CD4-positive, alpha-beta T cell (primary cell): ENCODE measurements at regions not wholly inside any gene's neighbourhood (a gene's known extent, or its start where the extent isn't known, plus 50 kb on each side); places are given as distances from the start of the nearest gene placed in this dataset.

Source experiments
- ATAC-seq: fragments of 200-7000 bp; cut with Tn5 transposase; one replicate; pipeline ENCODE4 v1.10.0; 2022; ENCODE audit warnings: mild to moderate bottlenecking; ENCODE audit not compliant: poor library complexity
- CTCF ChIA-PET: fragments of 350-600 bp; sonication (Branson Sonifier 250); formaldehyde crosslinking; loops from one replicate; lab custom pipeline; 2021; ENCODE audit warnings: antibody characterized with exemption, inconsistent platforms; lab: Charles Lee
- POLR2A ChIA-PET: fragments of 350-600 bp; sonication (Branson Sonifier 250); formaldehyde crosslinking; loops from one replicate; lab custom pipeline; 2021; ENCODE audit warnings: antibody characterized with exemption, inconsistent platforms; lab: Charles Lee
- DNase-seq, 14 experiments: peaks; one replicate each; pipeline ENCODE4 v3.0.0-alpha.2; 2013 to 2020; ENCODE audit warnings: mixed read lengths in 2 of 14
- H3K27ac ChIP-seq, 2 donors: one replicate each; pipeline versions ENCODE4 v1.5.1 to v1.7.0; 2013; ENCODE audit warnings: low read length in 2 of 2, low read depth in 1 of 2, mild to moderate bottlenecking in 1 of 2
- H3K27me3 ChIP-seq, 2 experiments: 1 replicate in 1 of 2; 2 replicates in 1 of 2; pipeline versions ENCODE4 v1.6.1 to v1.7.0; 2013; ENCODE audit warnings: low read length in 2 of 2, control low read depth in 1 of 2, mild to moderate bottlenecking in 1 of 2, moderate library complexity in 1 of 2; ENCODE audit not compliant: insufficient read depth in 2 of 2, control insufficient read depth in 1 of 2
- H3K36me3 ChIP-seq: one replicate; pipeline ENCODE4 v1.6.1; 2013; ENCODE audit warnings: low read length, control low read depth; ENCODE audit not compliant: insufficient read depth
- H3K4me1 ChIP-seq: one replicate; pipeline ENCODE4 v1.6.1; 2013; ENCODE audit warnings: low read length, control low read depth; ENCODE audit not compliant: insufficient read depth
- H3K4me3 ChIP-seq: one replicate; pipeline ENCODE4 v1.5.1; 2013; ENCODE audit warnings: mild to moderate bottlenecking, low read length, moderate library complexity
- H3K9me3 ChIP-seq, 2 experiments: 1 replicate in 1 of 2; 2 replicates in 1 of 2; pipeline versions ENCODE4 v1.6.1 to v1.7.0; 2013; ENCODE audit warnings: low read length in 2 of 2, mild to moderate bottlenecking in 2 of 2, control low read depth in 1 of 2, moderate library complexity in 1 of 2; ENCODE audit not compliant: control insufficient read depth in 1 of 2, insufficient read depth in 1 of 2
- H3K27ac Mint-ChIP-seq: one replicate; pipeline ENCODE4 v1.8.0; 2020; ENCODE audit warnings: mixed read lengths
- H3K27me3 Mint-ChIP-seq: one replicate; pipeline ENCODE4 v1.8.0; 2021; ENCODE audit warnings: mixed read lengths
- H3K36me3 Mint-ChIP-seq: one replicate; pipeline ENCODE4 v1.8.0; 2021; ENCODE audit warnings: low read depth, mixed read lengths
- H3K4me1 Mint-ChIP-seq: one replicate; pipeline ENCODE4 v1.8.0; 2021; ENCODE audit warnings: low read depth, mixed read lengths
- H3K4me3 Mint-ChIP-seq: one replicate; pipeline ENCODE4 v1.8.0; 2020; ENCODE audit warnings: mild to moderate bottlenecking, mixed read lengths
- H3K9me3 Mint-ChIP-seq: one replicate; pipeline ENCODE4 v1.8.0; 2020; ENCODE audit warnings: mixed read lengths
- intact Hi-C, 2 experiments: fragments of 100-400 bp; cut with DNase I in 1 of 2; cut with micrococcal nuclease in 1 of 2; formaldehyde crosslinking; loops; one replicate each; pipeline versions ENCODE4 v1.15.1 to v1.9.0; 2023 to 2025; cut with DNase I, micrococcal nuclease
- TF ChIP-seq, protein P1 (sequence below): fragments of 200-600 bp; IDR thresholded peaks from one replicate; pipeline ENCODE4 v1.8.0; 2022; ENCODE audit warnings: antibody characterized with exemption, mild to moderate bottlenecking

DNA sequence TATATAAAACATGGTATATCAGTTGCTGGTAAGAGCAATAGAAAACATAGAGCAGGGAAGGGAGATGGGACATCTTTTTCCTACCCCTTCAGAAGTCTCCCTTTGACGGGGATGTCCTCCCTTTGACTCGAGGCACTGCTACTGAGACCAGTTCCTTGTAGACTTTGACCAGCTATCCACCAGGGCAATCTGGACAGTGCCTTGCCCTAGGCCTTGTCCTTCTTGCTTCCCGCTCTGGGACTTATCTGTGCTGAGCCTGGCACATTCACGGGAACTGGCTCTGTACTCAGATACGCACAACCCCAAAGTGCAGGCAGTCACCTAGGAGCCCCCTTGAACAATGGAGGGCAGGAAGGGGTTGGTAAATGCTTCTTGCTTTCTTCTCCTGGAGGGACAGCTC lies 116.6 kb upstream of the ANKH start:
- no peaks in the 10 kb centered on the region for H3K27me3 ChIP-seq
- no peaks in the 10 kb centered on the region for H3K27me3 Mint-ChIP-seq
- intact Hi-C loops = loop anchor here in 1 of 2 experiments (5.0 kb wide), 1 partner anchor 106 kb away; no protein-coding TSS in a partner anchor
- ChIA-PET CTCF (interaction anchor here (0.5 to 1.6 kb wide), 2 partner anchors 20 to 31 kb away, joined by 3 to 4 read pairs; no protein-coding TSS in a partner anchor), POLR2A (interaction anchor here (0.6 kb wide), 1 partner anchor 285 kb away, joined by 5 read pairs; no protein-coding TSS in a partner anchor)
- H3K4me1 Mint-ChIP-seq = peaks cover 31% of the 10 kb centered on the region
- peaks cover 19% of the 10 kb centered on the region for H3K4me1 ChIP-seq
- no peak for ATAC-seq
- DNase-seq = no peak
- H3K4me3 ChIP-seq = no peak overlapping the region
- H3K9me3 Mint-ChIP-seq = no peaks in the 10 kb centered on the region
- H3K9me3 ChIP-seq = no peaks in the 10 kb centered on the region
- H3K27ac Mint-ChIP-seq = no peak overlapping the region
- TF ChIP-seq, protein P1, sequence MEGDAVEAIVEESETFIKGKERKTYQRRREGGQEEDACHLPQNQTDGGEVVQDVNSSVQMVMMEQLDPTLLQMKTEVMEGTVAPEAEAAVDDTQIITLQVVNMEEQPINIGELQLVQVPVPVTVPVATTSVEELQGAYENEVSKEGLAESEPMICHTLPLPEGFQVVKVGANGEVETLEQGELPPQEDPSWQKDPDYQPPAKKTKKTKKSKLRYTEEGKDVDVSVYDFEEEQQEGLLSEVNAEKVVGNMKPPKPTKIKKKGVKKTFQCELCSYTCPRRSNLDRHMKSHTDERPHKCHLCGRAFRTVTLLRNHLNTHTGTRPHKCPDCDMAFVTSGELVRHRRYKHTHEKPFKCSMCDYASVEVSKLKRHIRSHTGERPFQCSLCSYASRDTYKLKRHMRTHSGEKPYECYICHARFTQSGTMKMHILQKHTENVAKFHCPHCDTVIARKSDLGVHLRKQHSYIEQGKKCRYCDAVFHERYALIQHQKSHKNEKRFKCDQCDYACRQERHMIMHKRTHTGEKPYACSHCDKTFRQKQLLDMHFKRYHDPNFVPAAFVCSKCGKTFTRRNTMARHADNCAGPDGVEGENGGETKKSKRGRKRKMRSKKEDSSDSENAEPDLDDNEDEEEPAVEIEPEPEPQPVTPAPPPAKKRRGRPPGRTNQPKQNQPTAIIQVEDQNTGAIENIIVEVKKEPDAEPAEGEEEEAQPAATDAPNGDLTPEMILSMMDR = no peak
- H3K27ac ChIP-seq = no peak overlapping the region
- no peak overlapping the region for H3K4me3 Mint-ChIP-seq
- no peaks in the 10 kb centered on the region for H3K36me3 ChIP-seq
- H3K36me3 Mint-ChIP-seq = peaks cover 6% of the 10 kb centered on the region

DNA sequence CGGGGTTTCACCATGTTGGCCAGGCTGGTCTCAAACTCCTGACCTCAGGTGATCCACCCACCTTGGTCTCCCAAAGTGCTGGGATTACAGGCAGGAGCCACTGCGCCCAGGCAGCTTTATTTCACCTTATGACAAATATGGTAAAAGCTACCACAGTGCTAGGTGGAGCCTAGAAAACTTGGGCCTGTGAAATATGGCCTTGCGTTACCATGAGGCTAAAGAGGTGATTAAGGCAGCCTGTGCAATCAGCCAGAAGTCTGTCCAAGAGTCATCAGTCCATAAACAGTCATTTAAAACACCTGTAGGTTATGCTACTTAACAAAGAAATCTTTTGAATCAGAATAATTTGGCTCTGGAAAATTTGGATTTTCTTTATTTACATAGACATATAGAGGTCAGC lies 114.8 kb upstream of the ANKH start:
- H3K27ac Mint-ChIP-seq = no peak overlapping the region
- peaks cover 27% of the 10 kb centered on the region for H3K4me1 Mint-ChIP-seq
- no peaks in the 10 kb centered on the region for H3K27me3 Mint-ChIP-seq
- ChIA-PET CTCF (interaction anchor here (1.6 to 2.2 kb wide), 2 partner anchors 17 to 29 kb away, joined by 4 to 5 read pairs; no protein-coding TSS in a partner anchor), POLR2A (no interaction called here)
- Histone ChIP-seq H3K4me3 (no peak overlapping the region), H3K4me1 (peaks cover 15% of the 10 kb centered on the region), H3K36me3 (no peaks in the 10 kb centered on the region), H3K9me3 (no peaks in the 10 kb centered on the region), H3K27ac (no peak overlapping the region), H3K27me3 (no peaks in the 10 kb centered on the region)
- H3K9me3 Mint-ChIP-seq = no peaks in the 10 kb centered on the region
- ATAC-seq = no peak
- H3K36me3 Mint-ChIP-seq = no peaks in the 10 kb centered on the region
- no peak for DNase-seq
- TF ChIP-seq, protein P1 = no peak
- intact Hi-C loops = loop anchor here in 1 of 2 experiments (5.0 kb wide), 1 partner anchor 104 kb away; no protein-coding TSS in a partner anchor
- no peak overlapping the region for H3K4me3 Mint-ChIP-seq

DNA sequence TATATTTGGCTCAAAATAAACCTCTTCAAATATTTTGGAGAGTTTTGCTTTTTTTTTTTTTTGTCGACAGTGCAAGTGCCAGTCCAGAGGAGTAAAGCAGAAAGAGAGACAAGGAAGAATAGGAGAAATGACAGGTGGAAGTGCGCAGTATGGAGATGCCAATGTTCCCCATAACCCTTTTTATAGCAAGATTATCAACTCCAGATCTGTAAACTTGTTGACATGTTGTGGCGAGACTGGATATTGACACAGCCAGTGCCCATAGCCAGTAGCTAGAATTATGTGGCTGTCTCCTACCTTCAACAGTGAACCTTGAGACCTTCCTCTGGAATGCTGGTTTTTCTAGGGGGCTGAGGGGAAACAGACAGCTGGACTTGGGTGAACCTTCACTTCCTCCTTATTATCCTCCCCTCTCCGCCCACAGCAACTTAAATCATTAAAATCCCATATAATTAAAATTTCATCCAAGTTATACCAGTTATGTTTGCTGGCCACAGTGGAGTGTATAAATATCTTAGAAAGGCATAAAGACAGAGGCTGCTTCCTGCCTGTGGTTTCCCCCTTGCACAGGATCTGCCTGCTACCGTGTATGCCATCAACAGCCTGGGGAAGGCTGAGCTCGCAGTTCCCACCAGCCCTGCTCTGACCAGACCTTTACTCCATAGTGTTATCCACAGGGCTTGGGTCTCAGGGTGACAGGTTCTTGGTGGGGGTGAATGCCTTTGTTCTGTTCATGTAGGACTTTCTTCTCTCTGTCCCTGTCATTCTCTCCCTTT lies 112.3 kb upstream of the ANKH start:
- no peaks in the 10 kb centered on the region for H3K9me3 Mint-ChIP-seq

More for the DNA sequence above, 112.3 kb upstream of the ANKH start:
- no peaks in the 10 kb centered on the region for H3K27me3 Mint-ChIP-seq
- no peak overlapping the region for H3K27ac ChIP-seq
- intact Hi-C loops = no loop called here
- H3K9me3 ChIP-seq = no peaks in the 10 kb centered on the region
- peaks cover 27% of the 10 kb centered on the region for H3K4me1 Mint-ChIP-seq
- TF ChIP-seq, protein P1 = no peak
- H3K4me3 Mint-ChIP-seq = peak overlapping the region; percentile 36
- H3K27ac Mint-ChIP-seq = no peak overlapping the region
- no peaks in the 10 kb centered on the region for H3K36me3 Mint-ChIP-seq
- H3K36me3 ChIP-seq = no peaks in the 10 kb centered on the region
- peaks cover 15% of the 10 kb centered on the region for H3K4me1 ChIP-seq
- CTCF ChIA-PET = interaction anchor here (1.1 kb wide), 1 partner anchor 15 kb away, joined by 3 read pairs; no protein-coding TSS in a partner anchor
- H3K4me3 ChIP-seq = no peak overlapping the region
- POLR2A ChIA-PET = interaction anchor here (0.6 to 1.6 kb wide), 4 partner anchors 8 to 301 kb away, joined by 3 to 9 read pairs (median 3); no protein-coding TSS in a partner anchor
- no peaks in the 10 kb centered on the region for H3K27me3 ChIP-seq
- ATAC-seq (peak; percentile 94), DNase-seq (peak in 10 of 14 experiments; percentile 5 to 56 (median 22))
